MG63 (cell line): ENCODE measurements at regions not wholly inside any gene's neighbourhood (a gene's known extent, or its start where the extent isn't known, plus 50 kb on each side); places are given as distances from the start of the nearest gene placed in this dataset.
"Not testable (repeated sequence)": the region's sequence is repeated elsewhere in the genome, so short reads cannot be mapped to it uniquely, and the experiment has no call there.

Experiments used
- DNase-seq: peaks from one replicate; pipeline ENCODE4 v3.0.0-alpha.2; 2020
- H3K27me3 ChIP-seq: fragments of 250-450 bp; sonication (Bioruptor Pico); 2 replicates; pipeline ENCODE4 v1.5.1; 2020; ENCODE audit warnings: mild to moderate bottlenecking, moderate library complexity
- H3K36me3 ChIP-seq: fragments of 250-450 bp; sonication (Bioruptor Pico); 2 replicates; pipeline ENCODE4 v1.5.1; 2020; ENCODE audit warnings: mild to moderate bottlenecking, moderate library complexity
- H3K4me3 ChIP-seq: fragments of 250-450 bp; sonication (Bioruptor Pico); 2 replicates; pipeline ENCODE4 v1.5.1; 2020; ENCODE audit warnings: mild to moderate bottlenecking, moderate library complexity
- H3K9me3 ChIP-seq: fragments of 250-450 bp; sonication (Bioruptor Pico); 2 replicates; pipeline ENCODE4 v1.5.1; 2020; ENCODE audit warnings: mild to moderate bottlenecking, moderate library complexity

GRCh38 chr4:28842271-28842670 lies 1877.9 kb upstream of the PCDH7 start:
- H3K36me3 ChIP-seq, result no peaks in the 10 kb centered on the region
- no peak for DNase-seq
- H3K27me3 ChIP-seq, result no peaks in the 10 kb centered on the region
- no peak overlapping the region for H3K4me3 ChIP-seq
- no peaks in the 10 kb centered on the region for H3K9me3 ChIP-seq

GRCh38 chr4:28845158-28845557 lies 1875.0 kb upstream of the PCDH7 start:
- Histone ChIP-seq H3K9me3 (no peaks in the 10 kb centered on the region), H3K27me3 (no peaks in the 10 kb centered on the region)
- no peak for DNase-seq

GRCh38 chr4:28857028-28857427 lies 1863.1 kb upstream of the PCDH7 start:
- H3K36me3 ChIP-seq, H3K9me3 ChIP-seq, DNase-seq, H3K27me3 ChIP-seq, H3K4me3 ChIP-seq: not testable (repeated sequence)

More at GRCh38 chr4:28845158-28845557, 1875.0 kb upstream of the PCDH7 start:
- Histone ChIP-seq H3K36me3 (no peaks in the 10 kb centered on the region), H3K4me3 (no peak overlapping the region)

GRCh38 chr4:28868841-28869240 lies 1851.3 kb upstream of the PCDH7 start:
- no peak for DNase-seq
- H3K4me3 ChIP-seq, result no peak overlapping the region
- H3K36me3 ChIP-seq, result no peaks in the 10 kb centered on the region
- no peaks in the 10 kb centered on the region for H3K27me3 ChIP-seq
- no peaks in the 10 kb centered on the region for H3K9me3 ChIP-seq

- Histone ChIP-seq H3K36me3 (no peaks in the 10 kb centered on the region), H3K9me3 (no peaks in the 10 kb centered on the region)
- DNase-seq, result no peak
Measured at GRCh38 chr4:28879178-28879577, 1841.0 kb upstream of the PCDH7 start.

GRCh38 chr4:28879900-28880299 lies 1840.3 kb upstream of the PCDH7 start:
- no peak for DNase-seq
- no peaks in the 10 kb centered on the region for H3K27me3 ChIP-seq
- H3K4me3 ChIP-seq, result no peak overlapping the region
- H3K36me3 ChIP-seq, result no peaks in the 10 kb centered on the region
- no peaks in the 10 kb centered on the region for H3K9me3 ChIP-seq

More at GRCh38 chr4:28879178-28879577, 1841.0 kb upstream of the PCDH7 start:
- Histone ChIP-seq H3K27me3 (no peaks in the 10 kb centered on the region), H3K4me3 (no peak overlapping the region)

- Histone ChIP-seq H3K27me3 (no peaks in the 10 kb centered on the region), H3K9me3 (no peaks in the 10 kb centered on the region), H3K36me3 (no peaks in the 10 kb centered on the region), H3K4me3 (no peak overlapping the region)
- DNase-seq, result no peak
Measured at GRCh38 chr4:28883211-28883610, 1837.0 kb upstream of the PCDH7 start.

GRCh38 chr4:28886934-28887333 lies 1833.2 kb upstream of the PCDH7 start:
- no peaks in the 10 kb centered on the region for H3K27me3 ChIP-seq
- H3K36me3 ChIP-seq, result no peaks in the 10 kb centered on the region
- no peak overlapping the region for H3K4me3 ChIP-seq
- DNase-seq, result peak; percentile 4
- no peaks in the 10 kb centered on the region for H3K9me3 ChIP-seq

- no peaks in the 10 kb centered on the region for H3K9me3 ChIP-seq
- H3K4me3 ChIP-seq, result no peak overlapping the region
- H3K36me3 ChIP-seq, result no peaks in the 10 kb centered on the region
- no peaks in the 10 kb centered on the region for H3K27me3 ChIP-seq
- DNase-seq, result no peak
Measured at GRCh38 chr4:28890949-28891775, 1829.0 kb upstream of the PCDH7 start.

- H3K9me3 ChIP-seq, result no peaks in the 10 kb centered on the region
- no peak overlapping the region for H3K4me3 ChIP-seq
- DNase-seq, result no peak
Measured at GRCh38 chr4:28913466-28913865, 1806.7 kb upstream of the PCDH7 start.

GRCh38 chr4:28916585-28916984 lies 1803.6 kb upstream of the PCDH7 start:
- Histone ChIP-seq H3K9me3 (no peaks in the 10 kb centered on the region), H3K4me3 (no peak overlapping the region), H3K36me3 (no peaks in the 10 kb centered on the region), H3K27me3 (no peaks in the 10 kb centered on the region)
- DNase-seq, result no peak

More at GRCh38 chr4:28913466-28913865, 1806.7 kb upstream of the PCDH7 start:
- Histone ChIP-seq H3K27me3 (no peaks in the 10 kb centered on the region), H3K36me3 (no peaks in the 10 kb centered on the region)

GRCh38 chr4:28918871-28919270 lies 1801.3 kb upstream of the PCDH7 start:
- Histone ChIP-seq H3K36me3 (no peaks in the 10 kb centered on the region), H3K9me3 (no peaks in the 10 kb centered on the region), H3K4me3 (no peak overlapping the region), H3K27me3 (no peaks in the 10 kb centered on the region)
- DNase-seq, result no peak

GRCh38 chr4:28921886-28922285 lies 1798.3 kb upstream of the PCDH7 start:
- H3K36me3 ChIP-seq, result no peaks in the 10 kb centered on the region
- H3K27me3 ChIP-seq, result no peaks in the 10 kb centered on the region
- DNase-seq, result no peak
- no peaks in the 10 kb centered on the region for H3K9me3 ChIP-seq
- H3K4me3 ChIP-seq, result no peak overlapping the region

- H3K4me3 ChIP-seq, result no peak overlapping the region
Measured at GRCh38 chr4:28926156-28926555, 1794.0 kb upstream of the PCDH7 start.

GRCh38 chr4:28942631-28943030 lies 1777.5 kb upstream of the PCDH7 start:
- Histone ChIP-seq H3K27me3 (no peaks in the 10 kb centered on the region), H3K36me3 (no peaks in the 10 kb centered on the region), H3K4me3 (no peak overlapping the region), H3K9me3 (no peaks in the 10 kb centered on the region)
- DNase-seq, result no peak

More at GRCh38 chr4:28926156-28926555, 1794.0 kb upstream of the PCDH7 start:
- Histone ChIP-seq H3K9me3 (no peaks in the 10 kb centered on the region), H3K27me3 (no peaks in the 10 kb centered on the region), H3K36me3 (no peaks in the 10 kb centered on the region)
- DNase-seq, result no peak

GRCh38 chr4:28947374-28947773 lies 1772.8 kb upstream of the PCDH7 start:
- Histone ChIP-seq H3K4me3 (no peak overlapping the region), H3K27me3 (no peaks in the 10 kb centered on the region), H3K36me3 (no peaks in the 10 kb centered on the region), H3K9me3 (no peaks in the 10 kb centered on the region)
- DNase-seq, result no peak

- no peaks in the 10 kb centered on the region for H3K36me3 ChIP-seq
- DNase-seq, result no peak
- no peaks in the 10 kb centered on the region for H3K27me3 ChIP-seq
- H3K9me3 ChIP-seq, result no peaks in the 10 kb centered on the region
- H3K4me3 ChIP-seq, result no peak overlapping the region
Measured at GRCh38 chr4:28948501-28948900, 1771.7 kb upstream of the PCDH7 start.

- H3K9me3 ChIP-seq, result no peaks in the 10 kb centered on the region
- DNase-seq, result no peak
- no peaks in the 10 kb centered on the region for H3K27me3 ChIP-seq
- no peaks in the 10 kb centered on the region for H3K36me3 ChIP-seq
- no peak overlapping the region for H3K4me3 ChIP-seq
Measured at GRCh38 chr4:28966982-28967381, 1753.2 kb upstream of the PCDH7 start.
